Activated naive CD4-positive, alpha-beta T cell treated with anti-CD3 and anti-CD28 coated beads, Interleukin-2, amount 50 U/mL, for 72 hours (primary cell): ENCODE measurements at regions not wholly inside any gene's neighbourhood (a gene's known extent, or its start where the extent isn't known, plus 50 kb on each side); places are given as distances from the start of the nearest gene placed in this dataset.

Experiments used
- ATAC-seq, 2 donors: fragments of 150-1000 bp; cut with Tn5 transposase; 2 replicates each; pipeline ENCODE4 v1.10.0; 2021; ENCODE audit warnings: mild to moderate bottlenecking in 2 of 2, moderate library complexity in 2 of 2
- DNase-seq, 2 donors: peaks; one replicate each; pipeline ENCODE4 v3.0.0; 2021 to 2022; ENCODE audit warnings: low spot score in 2 of 2
- H3K27ac Mint-ChIP-seq, 2 donors: one replicate each; pipeline ENCODE4 v1.8.0; 2022; ENCODE audit warnings: mild to moderate bottlenecking in 2 of 2, mixed read lengths in 2 of 2
- H3K36me3 Mint-ChIP-seq, 2 donors: one replicate each; pipeline ENCODE4 v1.8.0; 2022; ENCODE audit warnings: mixed read lengths in 2 of 2
- H3K9me3 Mint-ChIP-seq, 2 donors: one replicate each; pipeline ENCODE4 v1.8.0; 2022; ENCODE audit warnings: mixed read lengths in 2 of 2

- ATAC-seq (no peak), DNase-seq (no peak)
- Mint-ChIP-seq H3K27ac (no peak overlapping the region), H3K9me3 (peaks cover 0 to 4% of the 10 kb centered on the region in 2 donors), H3K36me3 (peaks cover 0 to 5% of the 10 kb centered on the region in 2 donors)
Measured at GRCh38 chr2:12602661-12603060, 114.1 kb upstream of the TRIB2 start.

- ATAC-seq (no peak), DNase-seq (no peak)
- H3K36me3 Mint-ChIP-seq: peaks cover 0 to 5% of the 10 kb centered on the region in 2 donors
- peaks cover 0 to 4% of the 10 kb centered on the region in 2 donors for H3K9me3 Mint-ChIP-seq
- no peak overlapping the region for H3K27ac Mint-ChIP-seq
Measured at GRCh38 chr2:12603781-12604295, 112.9 kb upstream of the TRIB2 start.

- Mint-ChIP-seq H3K27ac (no peak overlapping the region), H3K9me3 (peaks cover 0 to 4% of the 10 kb centered on the region in 2 donors), H3K36me3 (peaks cover 0 to 5% of the 10 kb centered on the region in 2 donors)
- ATAC-seq: no peak
- no peak for DNase-seq
Measured at GRCh38 chr2:12604341-12604740, 112.4 kb upstream of the TRIB2 start.

GRCh38 chr2:12605366-12605765, 111.4 kb upstream of the TRIB2 start:
- peaks cover 0 to 5% of the 10 kb centered on the region in 2 donors for H3K36me3 Mint-ChIP-seq
- no peak for ATAC-seq
- no peak for DNase-seq
- peaks cover 3 to 4% of the 10 kb centered on the region in 2 donors for H3K9me3 Mint-ChIP-seq
- no peak overlapping the region for H3K27ac Mint-ChIP-seq

- Mint-ChIP-seq H3K27ac (no peak overlapping the region), H3K36me3 (peaks cover 0 to 5% of the 10 kb centered on the region in 2 donors), H3K9me3 (peaks cover 3 to 4% of the 10 kb centered on the region in 2 donors)
- ATAC-seq (no peak), DNase-seq (no peak)
Measured at GRCh38 chr2:12605936-12606335, 110.8 kb upstream of the TRIB2 start.

- H3K36me3 Mint-ChIP-seq: peaks cover 0 to 5% of the 10 kb centered on the region in 2 donors
- ATAC-seq: no peak
- no peak for DNase-seq
- H3K27ac Mint-ChIP-seq: no peak overlapping the region
- peaks cover 3 to 4% of the 10 kb centered on the region in 2 donors for H3K9me3 Mint-ChIP-seq
Measured at GRCh38 chr2:12606472-12607000, 110.2 kb upstream of the TRIB2 start.

GRCh38 chr2:12607971-12608370, 108.8 kb upstream of the TRIB2 start:
- Mint-ChIP-seq H3K9me3 (peaks cover 0 to 3% of the 10 kb centered on the region in 2 donors), H3K27ac (no peak overlapping the region), H3K36me3 (peaks cover 0 to 5% of the 10 kb centered on the region in 2 donors)
- ATAC-seq: peak; percentile 89 to 90
- DNase-seq: no peak

- no peak for ATAC-seq
- Mint-ChIP-seq H3K9me3 (peaks cover 3 to 4% of the 10 kb centered on the region in 2 donors), H3K27ac (no peak overlapping the region), H3K36me3 (peaks cover 0 to 5% of the 10 kb centered on the region in 2 donors)
- DNase-seq: no peak
Measured at GRCh38 chr2:12610314-12610713, 106.4 kb upstream of the TRIB2 start.

- Mint-ChIP-seq H3K36me3 (peaks cover 0 to 5% of the 10 kb centered on the region in 2 donors), H3K9me3 (peaks cover 5% of the 10 kb centered on the region in 2 donors), H3K27ac (no peak overlapping the region)
- ATAC-seq: no peak
- DNase-seq: no peak
Measured at GRCh38 chr2:12612168-12612567, 104.6 kb upstream of the TRIB2 start.

GRCh38 chr2:12612671-12613070, 104.1 kb upstream of the TRIB2 start:
- DNase-seq (no peak), ATAC-seq (no peak)
- Mint-ChIP-seq H3K27ac (no peak overlapping the region), H3K9me3 (peaks cover 6 to 7% of the 10 kb centered on the region in 2 donors), H3K36me3 (peaks cover 0 to 5% of the 10 kb centered on the region in 2 donors)

GRCh38 chr2:12613137-12613835, 103.5 kb upstream of the TRIB2 start:
- Mint-ChIP-seq H3K27ac (no peak overlapping the region), H3K9me3 (peaks cover 6 to 7% of the 10 kb centered on the region in 2 donors), H3K36me3 (peaks cover 0 to 5% of the 10 kb centered on the region in 2 donors)
- DNase-seq (no peak), ATAC-seq (no peak)

- H3K27ac Mint-ChIP-seq: no peak overlapping the region
- peaks cover 0 to 6% of the 10 kb centered on the region in 2 donors for H3K36me3 Mint-ChIP-seq
- DNase-seq: no peak
- peaks cover 3 to 12% of the 10 kb centered on the region in 2 donors for H3K9me3 Mint-ChIP-seq
- no peak for ATAC-seq
Measured at GRCh38 chr2:12615509-12615908, 101.2 kb upstream of the TRIB2 start.

GRCh38 chr2:12616456-12617156, 100.1 kb upstream of the TRIB2 start:
- no peak overlapping the region for H3K27ac Mint-ChIP-seq
- peaks cover 3 to 12% of the 10 kb centered on the region in 2 donors for H3K9me3 Mint-ChIP-seq
- ATAC-seq: peak; percentile 62 to 63
- H3K36me3 Mint-ChIP-seq: peaks cover 0 to 6% of the 10 kb centered on the region in 2 donors
- no peak for DNase-seq

- Mint-ChIP-seq H3K36me3 (peaks cover 0 to 6% of the 10 kb centered on the region in 2 donors), H3K27ac (no peak overlapping the region), H3K9me3 (peaks cover 3 to 12% of the 10 kb centered on the region in 2 donors)
- no peak for ATAC-seq
- DNase-seq: no peak
Measured at GRCh38 chr2:12617366-12617765, 99.4 kb upstream of the TRIB2 start.

- DNase-seq: no peak
- ATAC-seq: no peak
- peaks cover 0 to 6% of the 10 kb centered on the region in 2 donors for H3K36me3 Mint-ChIP-seq
- H3K27ac Mint-ChIP-seq: no peak overlapping the region
- H3K9me3 Mint-ChIP-seq: peaks cover 3 to 12% of the 10 kb centered on the region in 2 donors
Measured at GRCh38 chr2:12617853-12618252, 98.9 kb upstream of the TRIB2 start.

- Mint-ChIP-seq H3K9me3 (peaks cover 3 to 12% of the 10 kb centered on the region in 2 donors), H3K27ac (no peak overlapping the region), H3K36me3 (peaks cover 0 to 6% of the 10 kb centered on the region in 2 donors)
- DNase-seq: no peak
- no peak for ATAC-seq
Measured at GRCh38 chr2:12618576-12618975, 98.2 kb upstream of the TRIB2 start.

- peak in 1 of 2 donors; percentile 57 for DNase-seq
- no peak overlapping the region for H3K27ac Mint-ChIP-seq
Measured at GRCh38 chr2:12619975-12620374, 96.8 kb upstream of the TRIB2 start.

More at GRCh38 chr2:12619975-12620374, 96.8 kb upstream of the TRIB2 start:
- ATAC-seq: peak; percentile 71 to 84
- H3K36me3 Mint-ChIP-seq: peaks cover 0 to 6% of the 10 kb centered on the region in 2 donors
- peaks cover 3 to 8% of the 10 kb centered on the region in 2 donors for H3K9me3 Mint-ChIP-seq
